ENCODE measurements at regions not wholly inside any gene's neighbourhood (a gene's known extent, or its start where the extent isn't known, plus 50 kb on each side); places are given as distances from the start of the nearest gene placed in this dataset.
"Not testable (repeated sequence)": the region's sequence is repeated elsewhere in the genome, so short reads cannot be mapped to it uniquely, and the experiment has no call there.

DNA sequence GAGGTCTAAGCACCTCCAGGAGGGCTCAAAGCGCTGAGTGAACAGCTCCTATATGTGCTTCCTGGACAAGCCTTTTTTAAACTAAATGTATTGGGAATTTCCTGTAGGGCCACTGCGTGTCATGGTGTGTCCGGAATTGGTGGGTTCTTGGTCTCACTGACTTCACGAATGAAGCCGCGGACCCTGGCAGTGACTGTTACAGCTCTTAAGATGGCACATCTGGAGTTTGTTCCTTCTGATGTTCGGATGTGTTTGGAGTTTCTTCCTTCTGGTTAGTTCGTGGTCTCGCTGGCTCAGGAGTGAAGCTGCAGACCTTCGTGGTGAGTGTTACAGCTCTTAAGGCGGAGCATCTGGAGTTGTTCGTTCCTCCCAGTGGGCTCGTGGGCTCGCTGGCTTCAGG is 51.2 kb upstream of the CXorf51A start:
- TF ChIP-seq, protein P1, sequence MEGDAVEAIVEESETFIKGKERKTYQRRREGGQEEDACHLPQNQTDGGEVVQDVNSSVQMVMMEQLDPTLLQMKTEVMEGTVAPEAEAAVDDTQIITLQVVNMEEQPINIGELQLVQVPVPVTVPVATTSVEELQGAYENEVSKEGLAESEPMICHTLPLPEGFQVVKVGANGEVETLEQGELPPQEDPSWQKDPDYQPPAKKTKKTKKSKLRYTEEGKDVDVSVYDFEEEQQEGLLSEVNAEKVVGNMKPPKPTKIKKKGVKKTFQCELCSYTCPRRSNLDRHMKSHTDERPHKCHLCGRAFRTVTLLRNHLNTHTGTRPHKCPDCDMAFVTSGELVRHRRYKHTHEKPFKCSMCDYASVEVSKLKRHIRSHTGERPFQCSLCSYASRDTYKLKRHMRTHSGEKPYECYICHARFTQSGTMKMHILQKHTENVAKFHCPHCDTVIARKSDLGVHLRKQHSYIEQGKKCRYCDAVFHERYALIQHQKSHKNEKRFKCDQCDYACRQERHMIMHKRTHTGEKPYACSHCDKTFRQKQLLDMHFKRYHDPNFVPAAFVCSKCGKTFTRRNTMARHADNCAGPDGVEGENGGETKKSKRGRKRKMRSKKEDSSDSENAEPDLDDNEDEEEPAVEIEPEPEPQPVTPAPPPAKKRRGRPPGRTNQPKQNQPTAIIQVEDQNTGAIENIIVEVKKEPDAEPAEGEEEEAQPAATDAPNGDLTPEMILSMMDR (IDR thresholded peaks at IDR 0.05): not testable (repeated sequence)
- TF ChIP-seq ZFX (IDR thresholded peaks at IDR 0.05; ENCODE audit: borderline replicate concordance): not testable (repeated sequence)

Data from 22Rv1 (cell line).